ENCODE measurements at regions not wholly inside any gene's neighbourhood (a gene's known extent, or its start where the extent isn't known, plus 50 kb on each side); places are given as distances from the start of the nearest gene placed in this dataset.

- no peak overlapping the region for H3K18ac ChIP-seq (ENCODE audit: extremely low read depth, low read length)
- H2AFZ ChIP-seq (ENCODE audit: low read length): no peak overlapping the region
- ChIA-PET CTCF (ENCODE audit: partially characterized antibody) (no interaction called here), POLR2A (ENCODE audit: partially characterized antibody) (no interaction called here)
- H2BK15ac ChIP-seq (ENCODE audit: low read length): no peak overlapping the region
- no peak overlapping the region for H3K23ac ChIP-seq (ENCODE audit: insufficient read length)
- peaks cover 0 to 15% (median 5%) of the 10 kb centered on the region in 4 experiments; a peak in 5 of 7 replicates for H3K4me1 ChIP-seq (replicated peaks in 1 of 4; ENCODE audit: control insufficient read depth in 3 of 4, insufficient read depth in 4 of 4, low read length in 3 of 4)
- H3K9me3 ChIP-seq (ENCODE audit: insufficient read depth in 2 of 2, low read depth in 1 of 2, low read length in 1 of 2): peaks cover under 1 to 2% of the 10 kb centered on the region in 2 experiments; a peak in 2 of 4 replicates
- no peak overlapping the region for H4K91ac ChIP-seq (replicated peaks; ENCODE audit: insufficient read length, low read length)
- no peaks in the 10 kb centered on the region for H4K20me1 ChIP-seq (replicated peaks in 1 of 2; ENCODE audit: control insufficient read depth in 1 of 2, insufficient read depth in 2 of 2, low read length in 2 of 2)
- no peak overlapping the region for H2BK5ac ChIP-seq (ENCODE audit: low read depth, low read length)
- TF ChIP-seq PHF8 (conservative IDR thresholded peaks at IDR 0.05; ENCODE audit: low read depth, low read length) (no peak), USF2 (IDR thresholded peaks at IDR 0.05; ENCODE audit: low read length) (no peak), EP300 (IDR thresholded peaks at IDR 0.05; ENCODE audit: borderline replicate concordance in 1 of 2, low read depth in 2 of 2, low read length in 2 of 2) (no peak), BACH1 (IDR thresholded peaks at IDR 0.05; ENCODE audit: low read length) (no peak), NRF1 (IDR thresholded peaks at IDR 0.05; ENCODE audit: low read depth, low read length) (no peak), SRF (IDR thresholded peaks at IDR 0.05; ENCODE audit: low read depth, low read length) (no peak), EGR1 (IDR thresholded peaks at IDR 0.05; ENCODE audit: borderline replicate concordance, low read depth, low read length) (no peak), JUND (IDR thresholded peaks at IDR 0.05; ENCODE audit: low read length) (no peak), BCL11A (IDR thresholded peaks at IDR 0.05; ENCODE audit: low read depth in 2 of 2, low read length in 2 of 2) (no peak), ATF3 (IDR thresholded peaks at IDR 0.05; ENCODE audit: insufficient read depth, low read depth, low read length) (no peak)
- H3K56ac ChIP-seq (replicated peaks; ENCODE audit: insufficient read length, low read depth, low read length): no peak overlapping the region
- H4K5ac ChIP-seq (ENCODE audit: insufficient read length, low read depth, low read length): no peak overlapping the region
- no peak overlapping the region for H3K9ac ChIP-seq (replicated peaks in 1 of 4; ENCODE audit: extremely low read depth in 1 of 4, low read depth in 3 of 4, low read length in 3 of 4)
- H3K14ac ChIP-seq (ENCODE audit: insufficient read length): no peak overlapping the region
- H3K4ac ChIP-seq (replicated peaks; ENCODE audit: insufficient read length, low read depth, low read length): no peak overlapping the region
- no peaks in the 10 kb centered on the region; a peak in 1 of 7 replicates for H3K27me3 ChIP-seq (replicated peaks in 1 of 4; ENCODE audit: control insufficient read depth in 3 of 4, extremely low read depth in 1 of 4, insufficient read depth in 3 of 4, low read length in 3 of 4)
- H2AK5ac ChIP-seq (ENCODE audit: low read depth, low read length): no peak overlapping the region
- H3K4me3 ChIP-seq (ENCODE audit: extremely low read depth in 1 of 4, insufficient read depth in 2 of 4, low read depth in 3 of 4, low read length in 4 of 4): no peak overlapping the region
- H3K27ac ChIP-seq (ENCODE audit: low read depth, low read length): no peak overlapping the region
- DNase-seq (ENCODE audit: low read depth in 1 of 2, low spot score in 2 of 2): no peak
- no peak overlapping the region for H3K4me2 ChIP-seq (ENCODE audit: insufficient read depth in 1 of 2, low read depth in 2 of 2, low read length in 2 of 2)
- H2BK20ac ChIP-seq (ENCODE audit: low read length): no peak overlapping the region
- no peak overlapping the region for H2BK12ac ChIP-seq (ENCODE audit: low read depth, low read length)
- FAIRE-seq: no peak
- peaks cover 2% of the 10 kb centered on the region; the same call in 1 of the 2 replicates for H3K23me2 ChIP-seq (ENCODE audit: low read depth, low read length)
- H3K79me1 ChIP-seq (ENCODE audit: low read depth, low read length): no peaks in the 10 kb centered on the region
- no peaks in the 10 kb centered on the region for H3K36me3 ChIP-seq (ENCODE audit: control insufficient read depth in 2 of 4, insufficient read depth in 4 of 4, low read length in 3 of 4)
- H3K79me2 ChIP-seq (ENCODE audit: control insufficient read depth in 1 of 2, insufficient read depth in 2 of 2, low read length in 2 of 2): no peaks in the 10 kb centered on the region
- no peak overlapping the region for H4K8ac ChIP-seq (ENCODE audit: extremely low read depth, insufficient read depth, low read length)
- 78% methylated on average over 6 of the region's 6 CpGs; no CpG with 5 or more reads in 1 of the 2 experiments for WGBS, 2 experiments (ENCODE audit: extremely low coverage in 1 of 2, insufficient coverage in 1 of 2, insufficient read length in 1 of 2, insufficient replicate concordance in 2 of 2, low coverage in 1 of 2, low lambda C conversion rate in 2 of 2, missing lambda C conversion rate in 1 of 2)
- no peak overlapping the region for H2BK120ac ChIP-seq (replicated peaks; ENCODE audit: low read depth, low read length)
Measured at GRCh38 chr9:91158286-91158685, 203.4 kb downstream of the AUH start.
